PFSK-1 (cell line): ENCODE measurements at regions not wholly inside any gene's neighbourhood (a gene's known extent, or its start where the extent isn't known, plus 50 kb on each side); places are given as distances from the start of the nearest gene placed in this dataset.

Source experiments
- FOXP2 ChIP-seq: optimal IDR thresholded peaks from 2 replicates; pipeline ENCODE3; 2011; ENCODE audit warnings: borderline replicate concordance, control low read depth, inconsistent platforms; ENCODE audit not compliant: insufficient read depth; ENCODE audit errors: extremely low read length, extremely low read depth
- POLR2AphosphoS5 ChIP-seq: IDR thresholded peaks from 2 replicates; pipeline ENCODE4 v1.6.1; 2012; ENCODE audit warnings: low read depth, mild to moderate bottlenecking, control low read depth, low read length, moderate library complexity
- SIN3A ChIP-seq: IDR thresholded peaks from 2 replicates; pipeline ENCODE4 v1.6.1; 2012; ENCODE audit warnings: mild to moderate bottlenecking, low read length, moderate library complexity, borderline replicate concordance; ENCODE audit not compliant: insufficient read depth
- TAF1 ChIP-seq: IDR thresholded peaks from 2 replicates; pipeline ENCODE4 v1.6.1; 2012; ENCODE audit warnings: low read length, control low read depth, borderline replicate concordance; ENCODE audit not compliant: insufficient read depth
- TF ChIP-seq, protein P1 (sequence below), 2 experiments: IDR thresholded peaks; 2 replicates each; pipeline versions ENCODE4 v1.6.1 to v1.8.0; 2011 to 2012; ENCODE audit warnings: low read depth in 2 of 2, low read length in 2 of 2, control low read depth in 1 of 2, inconsistent platforms in 1 of 2, mild to moderate bottlenecking in 1 of 2, moderate library complexity in 1 of 2; ENCODE audit not compliant: insufficient read depth in 1 of 2

DNA sequence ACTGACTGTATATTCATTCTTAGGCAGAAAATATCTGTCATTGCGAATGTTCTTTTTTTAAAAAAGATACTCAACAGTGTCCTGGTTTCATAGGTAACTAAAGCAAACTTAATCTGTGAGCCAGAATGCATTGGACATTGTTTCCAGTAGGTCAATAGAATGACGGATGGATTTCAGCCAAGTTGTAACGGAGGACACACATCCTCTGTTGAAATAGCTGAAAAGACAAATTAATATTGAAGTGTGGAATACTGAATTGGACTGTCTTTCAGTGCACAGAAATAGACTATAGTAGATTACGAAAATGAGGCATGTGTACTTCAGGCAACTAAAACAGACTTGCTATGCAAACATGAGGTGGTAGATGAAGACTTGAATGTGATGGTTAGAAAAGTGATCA lies 461.6 kb downstream of the WDR72 start:
- TF ChIP-seq FOXP2 (no peak), SIN3A (no peak), POLR2AphosphoS5 (no peak), TAF1 (no peak)
- TF ChIP-seq, protein P1, sequence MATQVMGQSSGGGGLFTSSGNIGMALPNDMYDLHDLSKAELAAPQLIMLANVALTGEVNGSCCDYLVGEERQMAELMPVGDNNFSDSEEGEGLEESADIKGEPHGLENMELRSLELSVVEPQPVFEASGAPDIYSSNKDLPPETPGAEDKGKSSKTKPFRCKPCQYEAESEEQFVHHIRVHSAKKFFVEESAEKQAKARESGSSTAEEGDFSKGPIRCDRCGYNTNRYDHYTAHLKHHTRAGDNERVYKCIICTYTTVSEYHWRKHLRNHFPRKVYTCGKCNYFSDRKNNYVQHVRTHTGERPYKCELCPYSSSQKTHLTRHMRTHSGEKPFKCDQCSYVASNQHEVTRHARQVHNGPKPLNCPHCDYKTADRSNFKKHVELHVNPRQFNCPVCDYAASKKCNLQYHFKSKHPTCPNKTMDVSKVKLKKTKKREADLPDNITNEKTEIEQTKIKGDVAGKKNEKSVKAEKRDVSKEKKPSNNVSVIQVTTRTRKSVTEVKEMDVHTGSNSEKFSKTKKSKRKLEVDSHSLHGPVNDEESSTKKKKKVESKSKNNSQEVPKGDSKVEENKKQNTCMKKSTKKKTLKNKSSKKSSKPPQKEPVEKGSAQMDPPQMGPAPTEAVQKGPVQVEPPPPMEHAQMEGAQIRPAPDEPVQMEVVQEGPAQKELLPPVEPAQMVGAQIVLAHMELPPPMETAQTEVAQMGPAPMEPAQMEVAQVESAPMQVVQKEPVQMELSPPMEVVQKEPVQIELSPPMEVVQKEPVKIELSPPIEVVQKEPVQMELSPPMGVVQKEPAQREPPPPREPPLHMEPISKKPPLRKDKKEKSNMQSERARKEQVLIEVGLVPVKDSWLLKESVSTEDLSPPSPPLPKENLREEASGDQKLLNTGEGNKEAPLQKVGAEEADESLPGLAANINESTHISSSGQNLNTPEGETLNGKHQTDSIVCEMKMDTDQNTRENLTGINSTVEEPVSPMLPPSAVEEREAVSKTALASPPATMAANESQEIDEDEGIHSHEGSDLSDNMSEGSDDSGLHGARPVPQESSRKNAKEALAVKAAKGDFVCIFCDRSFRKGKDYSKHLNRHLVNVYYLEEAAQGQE (IDR thresholded peaks at IDR 0.05; ENCODE audit: insufficient read depth in 1 of 2, low read depth in 2 of 2, low read length in 2 of 2) = no peak

DNA sequence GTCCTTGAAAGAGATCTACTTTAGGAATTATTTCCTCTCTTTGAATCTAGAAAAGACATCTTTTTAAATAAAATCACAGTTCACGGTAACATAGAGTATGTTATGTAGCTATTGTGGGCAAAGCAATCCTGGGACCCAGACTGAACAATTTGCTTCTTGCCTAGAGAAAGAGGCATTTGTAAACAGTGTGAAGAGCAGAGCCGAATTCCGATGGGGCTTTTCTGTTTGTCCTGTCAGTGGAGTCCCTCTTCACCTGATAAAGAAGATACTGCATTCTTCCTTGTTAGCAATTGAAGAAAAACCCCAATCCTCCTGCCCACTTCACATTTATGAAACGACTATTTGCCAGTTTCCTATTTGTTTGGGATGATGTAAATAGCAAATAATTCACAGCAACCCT lies 462.9 kb downstream of the WDR72 start:
- TF ChIP-seq, protein P1 (IDR thresholded peaks at IDR 0.05; ENCODE audit: insufficient read depth in 1 of 2, low read depth in 2 of 2, low read length in 2 of 2) = no peak

DNA sequence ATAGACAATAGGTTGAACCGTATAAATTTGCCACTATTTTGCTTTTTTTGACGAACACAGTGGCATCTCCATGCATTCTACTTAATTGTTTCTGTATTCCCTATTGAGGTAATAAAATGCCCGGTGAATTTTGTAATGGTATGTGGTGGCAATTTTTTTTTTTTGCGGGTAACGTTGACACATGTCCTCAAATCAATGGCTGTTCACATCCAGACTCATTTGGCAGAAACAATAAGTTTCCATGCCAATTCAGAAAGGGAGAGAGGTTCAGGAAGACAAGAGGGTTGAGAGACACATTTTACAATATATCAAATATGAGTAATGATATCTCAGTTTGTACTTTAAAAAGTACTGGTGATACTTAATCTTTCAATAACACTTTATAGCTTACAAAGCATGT lies 463.9 kb downstream of the WDR72 start:
- TF ChIP-seq POLR2AphosphoS5 (no peak), TAF1 (no peak), FOXP2 (no peak), SIN3A (no peak)
- TF ChIP-seq, protein P1 (IDR thresholded peaks at IDR 0.05; ENCODE audit: insufficient read depth in 1 of 2, low read depth in 2 of 2, low read length in 2 of 2) = no peak

DNA sequence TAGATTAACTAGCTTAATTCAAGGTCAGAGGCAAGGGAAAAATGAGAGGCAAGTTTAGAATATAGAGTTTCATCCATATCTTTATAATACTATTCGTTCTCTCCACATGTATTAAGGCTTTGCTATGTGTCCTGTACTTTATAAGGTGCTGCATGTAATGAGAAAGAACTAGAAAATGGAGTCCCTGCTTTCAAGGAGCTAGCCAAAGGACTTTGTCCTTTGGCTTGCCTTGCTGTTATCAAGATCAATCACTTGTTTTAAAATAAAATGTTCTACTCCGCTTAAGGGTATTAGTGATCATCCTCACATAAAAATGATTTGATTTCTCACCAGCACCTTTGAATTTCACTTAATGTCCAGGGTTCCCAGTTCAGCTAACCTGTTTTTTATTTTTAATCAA lies 470.9 kb downstream of the WDR72 start:
- no peak for TF ChIP-seq TAF1
- no peak for TF ChIP-seq POLR2AphosphoS5
- no peak for TF ChIP-seq SIN3A
- TF ChIP-seq FOXP2 = no peak
- TF ChIP-seq, protein P1 (IDR thresholded peaks at IDR 0.05; ENCODE audit: insufficient read depth in 1 of 2, low read depth in 2 of 2, low read length in 2 of 2) = no peak

DNA sequence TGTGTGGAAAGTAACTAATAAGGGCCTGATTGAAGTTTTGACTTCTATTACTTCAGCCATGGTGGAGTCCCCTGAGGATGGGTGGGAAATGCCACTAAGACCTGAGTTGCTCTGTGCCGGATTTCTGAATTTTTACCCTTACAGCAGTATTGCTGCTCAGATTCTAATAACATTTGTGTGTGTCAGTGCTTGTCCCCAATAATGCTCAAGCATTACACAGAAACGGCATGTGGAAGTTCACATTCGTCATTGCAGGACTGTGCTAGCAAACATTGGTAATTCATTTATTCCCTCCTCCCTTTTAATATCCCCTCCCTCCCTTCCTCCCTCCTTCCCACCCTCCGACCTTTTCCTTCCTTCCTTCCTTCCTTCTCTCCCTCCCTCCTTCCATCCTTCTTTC lies 484.5 kb upstream of the ONECUT1 start:
- TF ChIP-seq SIN3A = no peak
- no peak for TF ChIP-seq POLR2AphosphoS5
- no peak for TF ChIP-seq TAF1
- TF ChIP-seq, protein P1 (IDR thresholded peaks at IDR 0.05; ENCODE audit: insufficient read depth in 1 of 2, low read depth in 2 of 2, low read length in 2 of 2) = no peak
- no peak for TF ChIP-seq FOXP2
